ENCODE measurements at regions not wholly inside any gene's neighbourhood (a gene's known extent, or its start where the extent isn't known, plus 50 kb on each side); places are given as distances from the start of the nearest gene placed in this dataset.

- no peak for DNase-seq
These were observed 197.7 kb upstream of the GSE1 start for GRCh38 chr16:85415196-85416090.

GRCh38 chr16:85416228-85417109, 196.7 kb upstream of the GSE1 start:
- DNase-seq = peak; percentile 76 to 85 (median 78)

- no peak for DNase-seq
These were observed 195.8 kb upstream of the GSE1 start for GRCh38 chr16:85417156-85417860.

- no peak for DNase-seq
These were observed 194.1 kb upstream of the GSE1 start for GRCh38 chr16:85418978-85419491.

- DNase-seq = no peak
These were observed 193.4 kb upstream of the GSE1 start for GRCh38 chr16:85419503-85420408.

- peak; percentile 76 to 90 (median 86) for DNase-seq
These were observed 192.4 kb upstream of the GSE1 start for GRCh38 chr16:85420501-85421337.

- no peak for DNase-seq
These were observed 191.6 kb upstream of the GSE1 start for GRCh38 chr16:85421338-85422195.

- DNase-seq = peak in 2 of 3 donors; percentile 47 to 51
These were observed 190.9 kb upstream of the GSE1 start for GRCh38 chr16:85422196-85422631.

GRCh38 chr16:85422632-85423550, 190.2 kb upstream of the GSE1 start:
- no peak for DNase-seq

- no peak for DNase-seq
These were observed 189.5 kb upstream of the GSE1 start for GRCh38 chr16:85423631-85424030.

GRCh38 chr16:85424260-85425073, 188.7 kb upstream of the GSE1 start:
- no peak for DNase-seq

GRCh38 chr16:85425074-85425662, 188.0 kb upstream of the GSE1 start:
- no peak for DNase-seq

GRCh38 chr16:85426806-85427205, 186.3 kb upstream of the GSE1 start:
- DNase-seq = no peak

- DNase-seq = peak; percentile 32 to 62 (median 51)
These were observed 184.8 kb upstream of the GSE1 start for GRCh38 chr16:85428168-85428898.

- DNase-seq = no peak
These were observed 184.0 kb upstream of the GSE1 start for GRCh38 chr16:85428899-85429775.
